ENCODE measurements at regions not wholly inside any gene's neighbourhood (a gene's known extent, or its start where the extent isn't known, plus 50 kb on each side); places are given as distances from the start of the nearest gene placed in this dataset.

GRCh38 chr2:16317211-16317830 lies 348.3 kb downstream of the CYRIA start:
- no peak for DNase-seq (ENCODE audit: low spot score)

DNA sequence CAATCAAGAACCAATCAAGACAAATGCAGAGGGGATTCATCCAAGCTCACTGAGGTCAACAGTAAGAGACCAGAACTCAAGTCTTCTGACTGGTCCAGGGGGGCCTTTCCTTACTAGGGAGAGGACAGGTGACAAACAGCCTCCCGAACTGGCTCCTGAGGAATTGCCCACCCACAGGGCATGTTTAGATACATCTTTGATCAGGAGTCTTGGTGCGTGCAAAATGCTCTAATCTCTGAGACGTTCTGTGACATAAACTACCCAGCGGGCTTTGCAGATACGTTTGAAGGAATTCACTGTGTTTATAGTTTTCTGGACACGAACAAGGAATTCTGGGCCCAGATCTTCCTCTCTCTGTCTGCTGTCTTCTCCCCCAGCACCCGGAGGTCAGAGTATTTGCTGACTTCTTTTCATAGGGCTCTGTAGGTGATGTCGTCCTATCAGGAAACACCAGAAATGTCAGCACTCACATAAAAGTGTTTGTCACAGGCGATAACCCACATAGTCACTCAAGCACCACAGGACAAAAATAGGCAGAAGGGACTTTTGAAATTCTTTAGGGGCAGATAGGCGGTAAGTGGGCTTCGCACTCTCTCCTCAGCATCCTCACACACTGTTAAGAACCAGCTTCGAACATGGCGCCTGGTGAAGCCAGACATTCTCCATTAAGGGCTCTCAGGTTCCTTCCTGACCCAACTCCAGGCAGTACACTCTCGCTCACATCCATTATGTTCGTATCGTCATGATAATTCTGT lies 349.0 kb downstream of the CYRIA start:
- no peak for DNase-seq (ENCODE audit: low spot score)

- no peak for DNase-seq (ENCODE audit: low spot score)
Observed at GRCh38 chr2:16315908-16316307, 349.7 kb downstream of the CYRIA start.

DNA sequence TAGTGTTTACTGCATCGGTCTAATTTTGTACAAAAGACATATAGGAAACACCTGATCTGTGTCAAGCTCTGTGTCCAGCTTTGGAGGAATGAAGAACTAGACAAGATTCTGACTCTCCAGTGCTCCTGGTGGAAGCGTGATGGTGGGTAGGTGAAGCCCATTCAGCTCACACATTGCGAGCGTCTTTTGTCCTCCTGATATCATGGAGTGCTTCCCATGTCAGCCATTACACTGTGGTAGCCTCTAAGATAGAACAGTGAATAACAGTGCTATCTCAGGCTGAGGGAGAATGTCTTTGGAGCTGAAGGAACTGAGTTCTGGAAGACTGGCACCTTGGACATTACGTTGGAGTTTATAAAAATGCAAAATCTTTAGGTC lies 350.2 kb downstream of the CYRIA start:
- no peak for DNase-seq (ENCODE audit: low spot score)

- DNase-seq (ENCODE audit: low spot score), result no peak
Observed at GRCh38 chr2:16314691-16315457, 350.8 kb downstream of the CYRIA start.

GRCh38 chr2:16314001-16314400 lies 351.6 kb downstream of the CYRIA start:
- no peak for DNase-seq (ENCODE audit: low spot score)

DNA sequence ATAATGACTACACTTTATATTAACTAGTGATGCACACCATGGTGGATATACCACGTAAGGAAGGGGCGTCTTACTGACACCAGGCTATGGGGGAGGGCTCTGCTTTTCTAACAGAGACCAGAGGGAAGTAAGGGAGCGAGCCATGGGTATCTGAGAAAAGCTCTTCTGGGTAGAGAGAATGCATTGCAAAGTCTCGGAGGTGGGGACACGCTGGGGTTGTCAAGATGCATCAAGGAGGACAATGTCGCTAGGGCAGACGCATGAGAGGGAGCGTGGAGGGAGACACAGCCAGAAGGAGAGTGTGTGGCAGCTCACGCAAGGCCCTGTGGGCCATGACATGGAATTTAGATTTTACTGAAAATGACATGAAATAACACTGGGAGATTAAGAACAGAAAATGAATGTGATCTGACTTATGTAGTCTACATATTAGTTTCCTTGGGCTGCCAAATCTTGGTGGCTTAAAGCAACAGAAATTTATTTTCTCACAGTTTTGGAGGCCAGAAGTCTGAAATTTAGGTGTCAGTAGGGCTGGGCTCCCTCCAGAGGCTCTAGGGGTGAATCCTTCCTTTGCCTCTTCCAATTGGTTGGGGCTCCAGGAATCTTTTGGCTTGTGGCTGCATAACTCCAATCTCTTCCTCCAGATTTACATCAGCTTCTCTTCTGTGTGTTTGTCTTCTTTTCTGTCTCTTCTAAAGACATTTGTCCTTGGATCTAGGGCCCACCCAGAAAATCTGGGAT lies 352.2 kb downstream of the CYRIA start:
- no peak for DNase-seq (ENCODE audit: low spot score)

- no peak for DNase-seq (ENCODE audit: low spot score)
Observed at GRCh38 chr2:16312771-16313170, 352.9 kb downstream of the CYRIA start.

DNA sequence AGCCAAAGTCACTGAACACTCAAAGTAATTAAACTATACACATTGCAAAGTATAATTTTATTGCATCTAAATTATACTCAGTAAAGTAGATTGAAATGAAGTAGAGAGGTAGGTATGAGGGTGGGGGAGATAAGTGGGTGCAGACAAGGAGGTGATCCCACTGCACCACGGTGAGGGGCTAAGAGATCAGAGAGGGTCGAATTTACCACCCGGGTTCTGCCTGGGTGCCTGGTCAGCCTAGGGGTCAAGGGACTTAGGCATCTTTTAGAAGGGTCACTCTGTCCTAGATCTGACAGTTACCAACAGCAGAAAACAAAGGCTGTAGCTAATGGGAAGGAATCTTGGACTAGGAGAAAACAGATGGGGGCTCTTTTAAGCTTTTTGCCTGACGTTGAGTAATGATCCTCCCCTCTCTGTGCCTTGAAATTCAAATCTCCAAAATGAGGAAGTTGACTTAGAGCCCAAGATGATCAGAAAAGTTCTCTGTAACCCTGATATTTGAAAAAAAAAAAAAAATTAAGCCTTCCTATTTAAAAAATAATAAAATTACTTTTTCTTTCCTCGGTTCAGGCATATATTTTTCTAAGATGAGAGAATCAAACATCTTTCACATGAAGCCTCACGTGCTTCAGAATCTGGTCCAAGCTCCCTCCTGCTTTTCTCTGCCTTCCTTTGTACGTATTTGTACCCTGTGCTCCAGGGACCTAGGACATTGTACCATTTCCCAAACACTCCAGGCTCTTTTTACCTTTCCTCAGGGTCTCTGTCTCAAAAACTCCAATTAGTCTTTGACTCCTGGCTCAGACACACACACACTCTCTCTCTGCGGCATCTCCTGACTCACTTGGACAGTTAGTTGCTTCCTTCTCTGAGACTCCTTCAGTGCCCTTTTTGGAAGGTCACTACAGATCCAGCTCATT lies 353.9 kb downstream of the CYRIA start:
- DNase-seq (ENCODE audit: low spot score), result no peak

DNA sequence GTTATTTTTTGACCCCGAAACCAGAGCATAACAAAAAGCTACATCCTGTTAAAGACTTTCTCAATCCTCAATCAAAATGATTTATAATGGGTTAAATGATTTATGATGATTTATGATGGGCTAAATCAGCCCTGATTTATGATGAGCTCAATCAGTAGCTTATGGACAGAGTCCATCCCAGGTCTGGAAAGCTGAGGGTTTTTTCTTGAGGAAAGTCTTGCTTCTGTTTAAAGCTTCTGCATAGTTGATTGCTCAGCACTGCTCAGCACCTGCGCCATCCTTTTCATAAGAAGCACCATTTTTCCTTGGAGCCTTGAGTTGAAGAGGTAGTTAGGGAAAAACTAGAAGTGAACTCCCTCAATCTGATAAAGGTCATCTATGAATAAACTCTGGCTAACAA lies 356.8 kb downstream of the CYRIA start:
- no peak for DNase-seq (ENCODE audit: low spot score)

DNA sequence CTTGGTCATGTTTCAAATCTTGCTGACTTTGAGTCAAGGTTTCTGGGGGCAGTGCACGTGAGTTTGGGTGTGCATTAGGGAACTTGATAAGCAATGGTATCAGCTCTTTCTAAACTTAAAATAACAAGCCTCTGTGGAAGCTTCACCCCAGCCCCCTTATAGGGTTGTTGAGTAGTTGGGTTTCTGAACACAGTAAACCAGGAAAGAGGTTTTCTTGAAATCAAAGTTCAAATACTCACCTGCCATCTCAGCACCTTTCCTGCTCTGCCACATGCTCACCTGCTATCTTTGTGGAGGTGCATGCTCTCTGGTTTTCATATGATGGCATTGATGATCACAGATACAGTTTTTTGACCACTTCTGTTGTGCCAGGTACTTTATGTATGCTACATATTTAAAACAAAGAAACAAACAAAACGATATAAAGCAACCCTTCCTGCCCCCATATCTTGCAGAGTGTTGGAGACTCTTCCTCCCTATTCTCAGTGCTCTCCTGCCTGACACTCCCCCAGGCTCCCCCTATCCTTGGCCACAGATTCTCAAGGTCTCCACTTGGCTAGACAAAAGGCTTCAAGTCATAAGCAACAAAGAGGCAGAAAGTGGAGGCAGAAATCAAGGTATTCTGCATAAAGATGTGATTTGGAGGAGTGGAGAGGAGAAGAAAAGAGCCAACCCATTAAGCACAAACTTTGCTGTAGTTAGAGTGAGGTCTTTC lies 360.6 kb downstream of the CYRIA start:
- DNase-seq (ENCODE audit: low spot score), result no peak

GRCh38 chr2:16303761-16304160 lies 361.9 kb downstream of the CYRIA start:
- no peak for DNase-seq (ENCODE audit: low spot score)

- no peak for DNase-seq (ENCODE audit: low spot score)
Observed at GRCh38 chr2:16303273-16303577, 362.4 kb downstream of the CYRIA start.

DNA sequence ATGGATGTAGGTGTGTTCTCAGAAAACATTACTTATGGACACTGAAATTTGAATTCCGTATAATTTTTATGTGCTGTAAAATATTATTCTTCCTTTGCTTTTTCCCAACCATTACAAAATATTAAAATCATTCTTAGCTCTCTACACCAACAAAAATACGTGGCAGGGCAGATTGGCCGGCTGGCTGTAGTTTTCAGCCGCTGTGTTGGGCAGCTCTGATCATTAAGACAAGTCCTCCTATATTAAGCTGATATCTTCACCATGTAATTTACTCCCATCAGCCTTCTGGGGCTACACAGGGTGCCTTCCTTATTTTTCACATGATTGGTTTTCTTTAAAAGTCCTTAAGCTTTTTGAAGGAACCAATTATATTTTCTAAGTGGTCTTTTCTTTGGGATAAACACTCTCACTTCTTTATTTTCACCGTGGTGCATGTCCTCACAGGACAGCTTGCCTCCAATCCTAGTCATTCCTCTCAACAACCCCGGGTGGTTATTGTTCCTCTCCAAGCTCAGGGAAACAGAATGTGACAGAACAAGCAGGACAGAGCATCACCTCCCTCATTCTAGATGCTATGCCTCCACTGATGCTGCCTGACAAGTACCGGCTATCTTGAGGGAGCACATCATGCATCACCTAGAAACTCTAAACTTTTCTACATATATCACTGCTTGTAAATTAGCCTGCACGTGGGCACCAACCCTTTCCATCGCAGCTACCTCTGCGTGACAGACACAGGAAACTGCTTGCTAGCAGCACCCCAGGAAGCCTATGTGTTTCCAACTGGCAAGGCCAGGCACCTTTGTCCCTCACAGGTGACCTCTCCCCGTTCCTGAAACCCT lies 362.3 kb downstream of the MYCN start:
- no peak for DNase-seq (ENCODE audit: low spot score)

GRCh38 chr2:16301961-16302360 lies 361.6 kb downstream of the MYCN start:
- no peak for DNase-seq (ENCODE audit: low spot score)

GRCh38 chr2:16298866-16299265 lies 358.5 kb downstream of the MYCN start:
- DNase-seq (ENCODE audit: low spot score), result no peak

DNA sequence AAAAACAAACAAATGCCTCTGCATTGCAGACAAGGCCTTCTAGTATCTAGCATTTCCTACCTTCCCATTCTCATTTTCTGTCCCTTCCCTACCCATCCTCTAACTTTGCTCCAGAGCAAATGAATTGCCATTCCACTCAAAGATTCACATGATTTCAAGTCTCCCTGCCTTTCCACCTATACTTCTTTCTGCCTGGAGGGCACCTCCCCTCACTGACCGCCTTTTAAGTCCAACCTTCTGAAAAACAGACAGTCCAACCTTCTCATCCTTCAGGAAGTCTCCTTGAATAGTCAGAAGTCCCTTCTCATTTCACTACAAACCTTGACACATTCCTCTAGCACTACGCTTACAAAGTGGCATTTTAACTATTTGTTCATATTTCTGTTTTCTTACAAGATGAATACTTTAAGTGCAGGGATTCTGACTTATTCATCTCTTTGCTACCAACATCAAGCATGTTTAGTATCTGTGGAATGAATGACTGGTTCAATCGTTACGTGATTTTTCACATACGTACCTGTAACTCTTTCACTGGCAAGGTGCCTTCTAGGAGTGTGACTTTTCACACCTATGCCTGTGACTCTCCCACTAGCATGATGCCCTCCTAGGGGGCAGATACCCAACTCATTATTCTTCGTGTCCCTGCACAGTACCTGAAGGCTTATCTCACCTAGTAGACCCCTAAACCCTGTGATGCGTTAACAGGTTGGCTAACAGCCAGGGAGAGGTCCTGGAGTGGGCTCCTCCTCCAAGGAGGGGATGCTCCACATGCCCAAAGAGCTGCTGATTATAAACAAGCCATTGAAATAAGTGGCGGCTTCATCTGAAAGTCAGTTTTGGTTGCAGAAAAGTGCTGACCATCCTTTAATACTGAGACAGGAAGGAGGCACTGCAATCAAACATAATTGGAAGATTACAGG lies 356.2 kb downstream of the MYCN start:
- DNase-seq (ENCODE audit: low spot score), result no peak

DNA sequence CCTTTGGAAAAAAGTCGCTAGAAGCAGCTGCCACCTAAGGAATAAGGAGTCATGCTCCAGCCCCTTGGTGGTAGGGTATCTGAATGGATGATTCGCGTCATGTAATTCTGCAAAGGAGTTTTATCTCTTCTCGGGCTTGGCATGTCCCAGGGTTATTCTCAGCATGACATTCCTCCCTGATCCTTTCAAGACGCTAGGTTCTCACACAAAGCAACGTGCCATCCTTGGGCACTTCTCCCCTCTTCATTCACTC lies 355.6 kb downstream of the MYCN start:
- no peak for DNase-seq (ENCODE audit: low spot score)

GRCh38 chr2:16294791-16295190 lies 354.4 kb downstream of the MYCN start:
- no peak for DNase-seq (ENCODE audit: low spot score)
